Nephron progenitor cell (in vitro differentiated cells): ENCODE measurements at regions not wholly inside any gene's neighbourhood (a gene's known extent, or its start where the extent isn't known, plus 50 kb on each side); places are given as distances from the start of the nearest gene placed in this dataset.

Experiments
- DNase-seq: peaks from one replicate; pipeline ENCODE4 v3.0.0; 2021
- H3K27ac Mint-ChIP-seq: 2 replicates; pipeline ENCODE4 v1.8.0; 2021; ENCODE audit warnings: mild to moderate bottlenecking, moderate library complexity, mixed read lengths
- H3K27me3 Mint-ChIP-seq: 2 replicates; pipeline ENCODE4 v1.8.0; 2021; ENCODE audit warnings: mild to moderate bottlenecking, low read depth, mixed read lengths; ENCODE audit not compliant: poor library complexity
- H3K36me3 Mint-ChIP-seq: 2 replicates; pipeline ENCODE4 v1.8.0; 2021; ENCODE audit warnings: low read depth, mixed read lengths
- H3K4me1 Mint-ChIP-seq: 2 replicates; pipeline ENCODE4 v1.8.0; 2021; ENCODE audit warnings: mixed read lengths
- H3K4me3 Mint-ChIP-seq: 2 replicates; pipeline ENCODE4 v1.8.0; 2021; ENCODE audit warnings: mild to moderate bottlenecking, moderate library complexity, mixed read lengths
- H3K9me3 Mint-ChIP-seq: 2 replicates; pipeline ENCODE4 v1.8.0; 2021; ENCODE audit warnings: mild to moderate bottlenecking, moderate library complexity, mixed read lengths
- CTCF ChIP-seq: fragments of 200-600 bp; sonication (generic); IDR thresholded peaks from 2 replicates; pipeline ENCODE4 v1.5.0; 2021; ENCODE audit warnings: antibody characterized with exemption

GRCh38 chr13:23996456-23996855 lies 99.2 kb upstream of the C1QTNF9B start:
- no peak for TF ChIP-seq CTCF
- no peak for DNase-seq
- H3K27ac Mint-ChIP-seq: no peak overlapping the region
- H3K36me3 Mint-ChIP-seq: peaks cover 14% of the 10 kb centered on the region
- no peak overlapping the region for H3K4me3 Mint-ChIP-seq
- H3K9me3 Mint-ChIP-seq: peaks cover 23% of the 10 kb centered on the region
- H3K27me3 Mint-ChIP-seq: peaks cover 1% of the 10 kb centered on the region
- no peaks in the 10 kb centered on the region for H3K4me1 Mint-ChIP-seq

- no peaks in the 10 kb centered on the region for H3K4me1 Mint-ChIP-seq
Measured at GRCh38 chr13:23999424-23999823, 102.1 kb upstream of the C1QTNF9B start.

GRCh38 chr13:24002206-24002815 lies 105.0 kb upstream of the C1QTNF9B start:
- peaks cover 1% of the 10 kb centered on the region for H3K36me3 Mint-ChIP-seq

More at GRCh38 chr13:23999424-23999823, 102.1 kb upstream of the C1QTNF9B start:
- H3K27me3 Mint-ChIP-seq: peaks cover 5% of the 10 kb centered on the region
- no peak for TF ChIP-seq CTCF
- peaks cover 14% of the 10 kb centered on the region for H3K36me3 Mint-ChIP-seq
- peaks cover 23% of the 10 kb centered on the region for H3K9me3 Mint-ChIP-seq
- no peak overlapping the region for H3K27ac Mint-ChIP-seq
- DNase-seq: no peak
- no peak overlapping the region for H3K4me3 Mint-ChIP-seq

GRCh38 chr13:24004142-24004899 lies 107.0 kb upstream of the C1QTNF9B start:
- Mint-ChIP-seq H3K4me3 (no peak overlapping the region), H3K36me3 (no peaks in the 10 kb centered on the region), H3K27ac (no peak overlapping the region), H3K9me3 (no peaks in the 10 kb centered on the region), H3K4me1 (peaks cover 8% of the 10 kb centered on the region), H3K27me3 (peaks cover 17% of the 10 kb centered on the region)
- no peak for TF ChIP-seq CTCF
- DNase-seq: no peak

More at GRCh38 chr13:24002206-24002815, 105.0 kb upstream of the C1QTNF9B start:
- Mint-ChIP-seq H3K4me3 (no peak overlapping the region), H3K4me1 (peaks cover 8% of the 10 kb centered on the region), H3K9me3 (peaks cover 2% of the 10 kb centered on the region), H3K27ac (no peak overlapping the region), H3K27me3 (peaks cover 11% of the 10 kb centered on the region)
- no peak for DNase-seq
- TF ChIP-seq CTCF: no peak

GRCh38 chr13:24004971-24005370 lies 107.7 kb upstream of the C1QTNF9B start:
- no peaks in the 10 kb centered on the region for H3K9me3 Mint-ChIP-seq
- peaks cover 8% of the 10 kb centered on the region for H3K4me1 Mint-ChIP-seq
- H3K27me3 Mint-ChIP-seq: peaks cover 20% of the 10 kb centered on the region
- no peak for TF ChIP-seq CTCF
- H3K36me3 Mint-ChIP-seq: no peaks in the 10 kb centered on the region
- DNase-seq: no peak
- no peak overlapping the region for H3K27ac Mint-ChIP-seq
- H3K4me3 Mint-ChIP-seq: no peak overlapping the region
